Lower lobe of right lung (tissue), 2 donors: ENCODE measurements at regions not wholly inside any gene's neighbourhood (a gene's known extent, or its start where the extent isn't known, plus 50 kb on each side); places are given as distances from the start of the nearest gene placed in this dataset.

Experiments
- ATAC-seq, 2 donors: fragments of 200-7000 bp; cut with Tn5 transposase; one replicate each; pipeline ENCODE4 v1.9.1; 2020 to 2022; ENCODE audit warnings: mild to moderate bottlenecking in 2 of 2, moderate library complexity in 2 of 2
- DNase-seq: peaks from one replicate; pipeline ENCODE4 v3.0.0-alpha.2; 2020
- H3K27ac ChIP-seq: fragments of 200-600 bp; one replicate; pipeline ENCODE4 v1.8.0; 2022
- H3K27me3 ChIP-seq: fragments of 200-600 bp; one replicate; pipeline ENCODE4 v1.8.0; 2022; ENCODE audit warnings: low read depth
- H3K36me3 ChIP-seq: fragments of 200-600 bp; one replicate; pipeline ENCODE4 v1.8.0; 2022; ENCODE audit warnings: mild to moderate bottlenecking
- H3K4me1 ChIP-seq: fragments of 200-600 bp; one replicate; pipeline ENCODE4 v1.8.0; 2022
- H3K4me3 ChIP-seq: fragments of 200-600 bp; one replicate; pipeline ENCODE4 v1.8.0; 2022; ENCODE audit warnings: mild to moderate bottlenecking
- H3K9me3 ChIP-seq: fragments of 200-600 bp; one replicate; pipeline ENCODE4 v1.8.0; 2022
- CTCF ChIP-seq: fragments of 200-600 bp; IDR thresholded peaks from one replicate; pipeline ENCODE4 v1.8.0; 2022; ENCODE audit warnings: antibody characterized with exemption, mild to moderate bottlenecking
- intact Hi-C: fragments of 100-400 bp; cut with DNase I; formaldehyde crosslinking; loops from one replicate; pipeline ENCODE4 v1.11.0; 2022
- donor health status: DM: no; HTN: yes; CAD: no; lungs with severe emphysema.

GRCh38 chr18:68219872-68220271 lies 495.0 kb downstream of the TMX3 start:
- no peaks in the 10 kb centered on the region for H3K36me3 ChIP-seq
- DNase-seq (no peak), ATAC-seq (no peak)
- no peak overlapping the region for H3K27ac ChIP-seq
- H3K4me1 ChIP-seq = no peaks in the 10 kb centered on the region
- no peak for TF ChIP-seq CTCF
- H3K27me3 ChIP-seq = no peaks in the 10 kb centered on the region
- no peaks in the 10 kb centered on the region for H3K9me3 ChIP-seq
- intact Hi-C loops = no loop called here
- no peak overlapping the region for H3K4me3 ChIP-seq

- no peaks in the 10 kb centered on the region for H3K9me3 ChIP-seq
- H3K4me1 ChIP-seq = no peaks in the 10 kb centered on the region
- no peak for TF ChIP-seq CTCF
- no peaks in the 10 kb centered on the region for H3K36me3 ChIP-seq
- no peak for ATAC-seq
- no peak for DNase-seq
- no peak overlapping the region for H3K27ac ChIP-seq
- intact Hi-C loops = no loop called here
- no peak overlapping the region for H3K4me3 ChIP-seq
- no peaks in the 10 kb centered on the region for H3K27me3 ChIP-seq
These were observed 495.6 kb downstream of the TMX3 start for GRCh38 chr18:68219274-68219673.

DNA sequence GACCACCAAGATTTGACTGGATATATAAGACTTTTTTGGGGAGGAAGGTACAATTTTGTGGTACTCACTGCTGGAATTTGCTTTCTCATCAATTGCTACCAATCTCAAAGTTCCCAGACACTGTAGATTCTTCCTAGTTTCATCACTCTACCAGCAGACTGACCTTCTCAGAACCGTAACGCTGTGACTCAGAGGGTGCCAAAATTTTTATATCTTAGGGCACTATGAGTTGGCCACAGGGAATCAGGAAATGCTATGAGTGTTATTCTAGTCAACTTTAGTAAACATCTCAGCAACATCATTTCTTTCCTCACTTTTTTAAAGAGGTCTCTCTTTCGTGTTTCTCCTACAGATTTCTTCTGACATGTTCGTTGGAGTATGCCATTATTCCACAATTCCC lies 499.0 kb downstream of the TMX3 start:
- no peak for ATAC-seq
- no peaks in the 10 kb centered on the region for H3K4me1 ChIP-seq
- no peaks in the 10 kb centered on the region for H3K9me3 ChIP-seq
- no peak for DNase-seq
- no peaks in the 10 kb centered on the region for H3K27me3 ChIP-seq
- H3K27ac ChIP-seq = no peak overlapping the region
- intact Hi-C loops = no loop called here
- H3K4me3 ChIP-seq = no peak overlapping the region
- TF ChIP-seq CTCF = no peak
- no peaks in the 10 kb centered on the region for H3K36me3 ChIP-seq

DNA sequence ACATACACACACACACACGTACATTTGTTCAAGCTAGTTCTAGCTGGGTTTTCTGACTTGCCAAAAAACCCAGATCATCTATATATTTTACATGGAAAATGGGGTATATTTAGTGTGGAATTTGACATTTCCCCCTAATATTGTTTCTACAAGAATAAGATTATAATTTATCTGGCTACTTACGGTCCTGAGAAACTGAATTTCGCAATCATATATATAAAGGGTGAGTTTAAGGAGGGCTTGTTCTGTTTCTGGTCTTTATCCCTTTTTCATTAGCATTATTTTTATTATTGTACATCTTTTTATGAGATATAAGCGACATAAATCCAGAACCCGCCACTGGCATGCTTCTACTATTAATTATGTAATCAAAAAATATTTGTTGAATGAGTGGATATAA lies 528.9 kb downstream of the TMX3 start:
- no peak overlapping the region for H3K4me3 ChIP-seq
- no peaks in the 10 kb centered on the region for H3K36me3 ChIP-seq
- no peak overlapping the region for H3K27ac ChIP-seq
- H3K9me3 ChIP-seq = no peaks in the 10 kb centered on the region
- no peak for DNase-seq
- H3K27me3 ChIP-seq = no peaks in the 10 kb centered on the region
- no peak for ATAC-seq
- intact Hi-C loops = no loop called here
- H3K4me1 ChIP-seq = no peaks in the 10 kb centered on the region
- TF ChIP-seq CTCF = no peak

- ATAC-seq (no peak), DNase-seq (no peak)
- Histone ChIP-seq H3K36me3 (no peaks in the 10 kb centered on the region), H3K4me3 (no peak overlapping the region), H3K27ac (no peak overlapping the region), H3K9me3 (no peaks in the 10 kb centered on the region), H3K4me1 (no peaks in the 10 kb centered on the region), H3K27me3 (no peaks in the 10 kb centered on the region)
- no peak for TF ChIP-seq CTCF
- intact Hi-C loops = no loop called here
These were observed 533.0 kb downstream of the TMX3 start for GRCh38 chr18:68181956-68182355.

DNA sequence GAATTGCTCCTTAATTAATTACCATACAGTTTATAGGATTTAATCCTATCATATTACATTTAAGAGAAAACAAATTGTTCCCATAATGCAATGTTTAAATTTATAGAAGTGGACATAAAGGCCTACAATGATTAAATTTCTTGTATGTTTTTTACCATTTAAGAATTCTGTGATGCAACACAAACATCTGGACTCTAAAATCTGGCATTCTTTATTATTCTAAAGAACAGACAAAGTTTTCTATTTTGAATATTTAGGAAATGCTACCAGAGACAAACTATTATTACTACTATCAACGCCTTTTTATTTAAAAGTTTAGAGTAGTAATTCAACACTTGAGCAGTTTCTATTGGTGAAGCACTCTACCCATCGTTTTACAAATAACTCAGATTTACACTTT lies 535.1 kb downstream of the TMX3 start:
- H3K4me3 ChIP-seq = no peak overlapping the region
- no peak for TF ChIP-seq CTCF
- ATAC-seq (no peak), DNase-seq (no peak)
- no peaks in the 10 kb centered on the region for H3K27me3 ChIP-seq
- no peaks in the 10 kb centered on the region for H3K4me1 ChIP-seq
- H3K36me3 ChIP-seq = no peaks in the 10 kb centered on the region
- no peaks in the 10 kb centered on the region for H3K9me3 ChIP-seq
- no peak overlapping the region for H3K27ac ChIP-seq
- intact Hi-C loops = no loop called here
